ENCODE measurements at regions not wholly inside any gene's neighbourhood (a gene's known extent, or its start where the extent isn't known, plus 50 kb on each side); places are given as distances from the start of the nearest gene placed in this dataset.

DNA sequence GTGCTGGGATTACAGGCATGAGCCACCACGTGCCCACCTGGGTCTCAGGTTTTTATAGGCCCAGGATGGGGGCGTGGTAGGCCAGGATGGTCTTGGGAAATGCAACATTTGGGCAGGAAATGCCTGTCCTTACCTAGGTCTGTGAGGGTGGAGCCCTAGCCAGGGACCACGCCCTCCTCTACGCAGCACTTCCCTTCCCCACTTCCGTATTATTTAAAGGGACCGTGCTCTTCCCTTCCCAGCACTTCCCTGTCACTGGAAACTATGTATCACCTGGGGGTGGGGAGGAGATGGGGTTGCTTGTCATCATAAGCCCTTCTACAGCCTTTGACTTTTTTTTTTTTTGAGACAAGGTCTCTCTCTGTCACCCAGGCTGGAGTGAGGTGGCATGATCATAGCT lies 238.9 kb upstream of the NLRP1 start:
- TF ChIP-seq TAF1 (IDR thresholded peaks at IDR 0.05; ENCODE audit: borderline replicate concordance, low read depth, low read length) (no peak), POLR2AphosphoS5 (IDR thresholded peaks at IDR 0.05; ENCODE audit: low read depth, low read length) (no peak), POLR2A (IDR thresholded peaks at IDR 0.05; ENCODE audit: low read depth, low read length) (no peak)

Data from GM12892 (cell line).